ENCODE measurements at regions not wholly inside any gene's neighbourhood (a gene's known extent, or its start where the extent isn't known, plus 50 kb on each side); places are given as distances from the start of the nearest gene placed in this dataset.

GRCh38 chr1:219503604-219504003, 109.3 kb downstream of the ZC3H11B start:
- TF ChIP-seq, protein P1, sequence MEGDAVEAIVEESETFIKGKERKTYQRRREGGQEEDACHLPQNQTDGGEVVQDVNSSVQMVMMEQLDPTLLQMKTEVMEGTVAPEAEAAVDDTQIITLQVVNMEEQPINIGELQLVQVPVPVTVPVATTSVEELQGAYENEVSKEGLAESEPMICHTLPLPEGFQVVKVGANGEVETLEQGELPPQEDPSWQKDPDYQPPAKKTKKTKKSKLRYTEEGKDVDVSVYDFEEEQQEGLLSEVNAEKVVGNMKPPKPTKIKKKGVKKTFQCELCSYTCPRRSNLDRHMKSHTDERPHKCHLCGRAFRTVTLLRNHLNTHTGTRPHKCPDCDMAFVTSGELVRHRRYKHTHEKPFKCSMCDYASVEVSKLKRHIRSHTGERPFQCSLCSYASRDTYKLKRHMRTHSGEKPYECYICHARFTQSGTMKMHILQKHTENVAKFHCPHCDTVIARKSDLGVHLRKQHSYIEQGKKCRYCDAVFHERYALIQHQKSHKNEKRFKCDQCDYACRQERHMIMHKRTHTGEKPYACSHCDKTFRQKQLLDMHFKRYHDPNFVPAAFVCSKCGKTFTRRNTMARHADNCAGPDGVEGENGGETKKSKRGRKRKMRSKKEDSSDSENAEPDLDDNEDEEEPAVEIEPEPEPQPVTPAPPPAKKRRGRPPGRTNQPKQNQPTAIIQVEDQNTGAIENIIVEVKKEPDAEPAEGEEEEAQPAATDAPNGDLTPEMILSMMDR (conservative IDR thresholded peaks at IDR 0.05; ENCODE audit: low read length) = no peak
- no peak for TF ChIP-seq EZH2phosphoT487 (IDR thresholded peaks at IDR 0.05; ENCODE audit: borderline replicate concordance)
